HTR-8/SVneo (cell line): ENCODE measurements at regions not wholly inside any gene's neighbourhood (a gene's known extent, or its start where the extent isn't known, plus 50 kb on each side); places are given as distances from the start of the nearest gene placed in this dataset.
"Not testable (repeated sequence)": the region's sequence is repeated elsewhere in the genome, so short reads cannot be mapped to it uniquely, and the experiment has no call there.

Experiments used
- DNase-seq: peaks from one replicate; pipeline ENCODE4 v3.0.0; 2011; ENCODE audit warnings: low spot score, mixed read lengths; ENCODE audit not compliant: insufficient read length
- FAIRE-seq: peaks from 2 replicates; lab custom pipeline; 2011; peaks lifted over from hg19 to GRCh38; lab: Jason Lieb, UNC

GRCh38 chr2:195269220-195269619 is 387.8 kb upstream of the SLC39A10 start:
- DNase-seq (no peak), FAIRE-seq (no peak)

GRCh38 chr2:195257979-195258378 is 399.0 kb upstream of the SLC39A10 start:
- FAIRE-seq = no peak
- DNase-seq = no peak

GRCh38 chr2:195252018-195252417 is 405.0 kb upstream of the SLC39A10 start:
- FAIRE-seq = no peak
- DNase-seq = no peak

- FAIRE-seq (no peak), DNase-seq (no peak)
Observed at GRCh38 chr2:195251214-195251613, 405.8 kb upstream of the SLC39A10 start.

GRCh38 chr2:195238826-195239225 is 418.2 kb upstream of the SLC39A10 start:
- no peak for FAIRE-seq
- DNase-seq = no peak

GRCh38 chr2:195238379-195238778 is 418.6 kb upstream of the SLC39A10 start:
- no peak for FAIRE-seq
- DNase-seq = no peak

- DNase-seq, FAIRE-seq: not testable (repeated sequence)
Observed at GRCh38 chr2:195228547-195228946, 428.5 kb upstream of the SLC39A10 start.

- DNase-seq (no peak), FAIRE-seq (no peak)
Observed at GRCh38 chr2:195214072-195214471, 443.0 kb upstream of the SLC39A10 start.

- no peak for DNase-seq
- FAIRE-seq = no peak
Observed at GRCh38 chr2:195212586-195212985, 444.4 kb upstream of the SLC39A10 start.

- no peak for DNase-seq
Observed at GRCh38 chr2:195202163-195202845, 454.7 kb upstream of the SLC39A10 start.

GRCh38 chr2:195199864-195200263 is 457.2 kb upstream of the SLC39A10 start:
- FAIRE-seq (no peak), DNase-seq (no peak)

More at GRCh38 chr2:195202163-195202845, 454.7 kb upstream of the SLC39A10 start:
- FAIRE-seq = no peak

GRCh38 chr2:195181059-195181705 is 475.8 kb upstream of the SLC39A10 start:
- FAIRE-seq (no peak), DNase-seq (no peak)

GRCh38 chr2:195168369-195168768 is 488.7 kb upstream of the SLC39A10 start:
- FAIRE-seq (no peak), DNase-seq (no peak)

- DNase-seq = no peak
- no peak for FAIRE-seq
Observed at GRCh38 chr2:195164930-195165329, 492.1 kb upstream of the SLC39A10 start.

GRCh38 chr2:195162918-195163317 is 494.1 kb upstream of the SLC39A10 start:
- FAIRE-seq = no peak
- DNase-seq = no peak

GRCh38 chr2:195162194-195162593 is 494.8 kb upstream of the SLC39A10 start:
- DNase-seq (no peak), FAIRE-seq (no peak)

GRCh38 chr2:195160963-195161362 is 496.1 kb upstream of the SLC39A10 start:
- DNase-seq (no peak), FAIRE-seq (no peak)

- DNase-seq (no peak), FAIRE-seq (no peak)
Observed at GRCh38 chr2:195151711-195152110, 505.3 kb upstream of the SLC39A10 start.

GRCh38 chr2:195150819-195151218 is 506.2 kb upstream of the SLC39A10 start:
- FAIRE-seq (no peak), DNase-seq (no peak)

GRCh38 chr2:195148004-195148403 is 509.0 kb upstream of the SLC39A10 start:
- DNase-seq (no peak), FAIRE-seq (no peak)

- FAIRE-seq (no peak), DNase-seq (no peak)
Observed at GRCh38 chr2:195146761-195147541, 510.1 kb upstream of the SLC39A10 start.
